Inflammatory macrophage treated with lipopolysaccharide for 4 hours (primary cell): ENCODE measurements at regions not wholly inside any gene's neighbourhood (a gene's known extent, or its start where the extent isn't known, plus 50 kb on each side); places are given as distances from the start of the nearest gene placed in this dataset.
"Not testable (repeated sequence)": the region's sequence is repeated elsewhere in the genome, so short reads cannot be mapped to it uniquely, and the experiment has no call there.

Experiments used
- DNase-seq: peaks from one replicate; pipeline ENCODE4 v3.0.0-alpha.2; 2020

DNA sequence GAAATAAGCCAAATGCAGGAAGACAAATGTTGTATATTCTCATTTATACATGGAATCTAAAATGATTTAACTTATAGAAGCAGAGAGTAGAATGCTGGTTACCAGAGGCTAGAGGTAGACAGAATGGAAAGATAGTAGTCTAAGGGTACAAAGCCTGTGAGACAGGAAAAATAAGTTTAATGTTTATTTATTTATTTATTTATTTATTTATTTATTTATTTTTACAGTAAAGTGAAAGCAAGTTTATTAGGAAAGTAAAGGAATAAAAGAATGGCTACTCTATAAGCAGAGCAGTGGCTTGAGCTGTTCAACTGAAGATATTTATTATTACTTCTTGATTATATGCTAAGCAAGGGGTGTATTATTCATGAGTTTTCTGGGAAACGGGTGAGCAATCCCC lies 203.2 kb downstream of the LAS1L start:
- no peak for DNase-seq

DNA sequence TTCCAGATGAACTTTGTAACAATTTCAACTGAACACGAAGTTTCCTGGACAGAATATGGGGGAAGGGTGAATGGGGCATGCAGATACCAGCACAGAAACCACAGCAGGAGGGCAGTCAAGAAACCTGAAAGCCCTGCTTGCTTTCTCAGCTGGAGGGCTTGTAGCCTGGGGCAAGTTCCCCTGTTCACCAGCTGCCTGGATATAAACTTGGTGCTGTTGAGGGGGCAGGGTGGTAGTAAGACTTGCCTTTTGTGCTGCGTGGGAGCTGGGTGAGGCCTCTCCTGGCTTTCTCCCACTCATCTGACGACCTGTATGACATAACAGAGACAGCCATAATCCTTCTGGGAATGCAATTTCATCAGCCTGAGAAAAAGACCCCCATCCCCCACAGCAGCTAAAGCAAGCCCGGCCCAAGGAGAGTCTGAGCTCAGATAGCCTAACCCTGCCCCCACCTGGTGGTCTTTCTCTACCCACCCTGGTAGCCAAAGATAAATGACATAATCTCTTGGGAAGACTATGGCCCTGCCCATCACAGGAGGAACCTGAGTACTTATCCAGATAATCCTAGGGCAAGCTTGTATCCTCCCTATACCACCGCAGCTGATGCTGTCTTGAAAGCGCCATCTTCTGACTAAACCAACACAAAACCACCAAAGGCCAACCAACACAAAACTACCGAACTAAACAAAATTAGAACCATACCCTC lies 234.3 kb downstream of the LAS1L start:
- DNase-seq: no peak

DNA sequence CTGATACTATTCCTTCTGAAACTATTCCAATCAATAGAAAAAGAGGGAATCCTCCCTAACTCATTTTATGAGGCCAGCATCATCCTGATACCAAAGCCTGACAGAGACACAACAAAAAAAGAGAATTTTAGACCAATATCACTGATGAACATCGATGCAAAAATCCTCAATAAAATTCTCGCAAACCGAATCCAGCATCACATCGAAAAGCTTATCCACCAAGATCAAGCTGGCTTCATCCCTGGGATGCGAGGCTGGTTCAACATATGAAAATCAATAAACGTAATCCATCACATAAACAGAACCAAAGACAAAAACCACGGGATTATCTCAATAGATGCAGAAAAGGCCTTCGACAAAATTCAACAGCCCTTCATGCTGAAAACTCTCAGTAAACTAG lies 251.7 kb downstream of the LAS1L start:
- DNase-seq: not testable (repeated sequence)

DNA sequence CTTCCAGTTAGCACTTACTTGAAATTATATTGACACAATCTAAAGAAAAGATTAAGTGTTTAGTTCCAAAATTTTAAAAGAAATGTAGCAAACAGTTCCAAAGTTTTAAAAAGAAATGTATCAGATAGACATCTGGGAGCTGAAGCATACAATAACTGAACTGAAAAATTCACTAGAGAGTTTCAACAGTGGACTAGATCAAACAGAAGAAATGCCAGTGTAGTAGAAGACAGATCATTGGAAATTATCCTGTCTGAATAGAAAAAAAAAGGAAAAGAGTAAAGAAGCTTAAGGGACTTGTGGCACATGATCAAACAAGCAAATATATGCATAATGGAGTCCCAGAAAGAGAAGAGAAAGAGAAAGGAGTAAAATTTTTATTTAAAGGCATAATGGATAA lies 261.4 kb downstream of the LAS1L start:
- no peak for DNase-seq

DNA sequence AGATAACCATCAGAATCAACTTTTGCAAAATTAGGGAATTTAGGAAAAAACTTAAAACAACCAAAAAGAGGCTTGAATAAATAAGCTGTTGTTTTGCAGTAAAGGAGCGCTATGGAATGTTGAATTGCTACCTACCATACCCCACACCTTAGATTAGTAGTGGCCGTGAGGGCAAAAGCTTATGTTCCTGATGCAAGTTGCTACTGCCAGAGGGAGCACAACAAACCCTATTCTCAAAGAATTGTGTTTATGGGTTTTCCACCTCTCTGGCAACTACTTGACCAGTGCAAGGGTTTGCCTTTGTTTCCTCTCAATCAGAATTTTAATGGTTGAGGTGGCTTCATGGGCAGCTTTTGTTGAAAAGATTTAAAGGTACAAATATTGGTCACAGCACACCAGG lies 268.1 kb downstream of the LAS1L start:
- DNase-seq: no peak

DNA sequence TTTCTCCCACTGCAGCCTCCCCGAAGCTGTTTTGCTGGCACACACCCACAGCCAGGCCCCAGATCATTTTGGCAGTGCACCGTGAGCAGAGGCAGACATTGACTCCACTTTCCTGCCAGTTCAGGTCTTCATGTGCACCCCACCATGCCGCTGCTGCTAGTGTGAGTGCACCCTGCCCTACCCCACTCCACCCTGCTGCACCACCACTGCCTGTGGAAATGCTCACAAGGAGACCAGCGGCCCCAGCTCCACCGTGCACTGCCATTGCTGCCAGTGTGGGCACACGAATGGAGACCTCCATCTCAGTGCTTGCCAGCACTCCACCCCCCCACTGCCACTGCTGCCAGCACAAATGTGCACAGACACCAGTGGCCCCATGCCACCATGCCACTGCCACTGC lies 277.6 kb upstream of the ZC4H2 start:
- DNase-seq: no peak

DNA sequence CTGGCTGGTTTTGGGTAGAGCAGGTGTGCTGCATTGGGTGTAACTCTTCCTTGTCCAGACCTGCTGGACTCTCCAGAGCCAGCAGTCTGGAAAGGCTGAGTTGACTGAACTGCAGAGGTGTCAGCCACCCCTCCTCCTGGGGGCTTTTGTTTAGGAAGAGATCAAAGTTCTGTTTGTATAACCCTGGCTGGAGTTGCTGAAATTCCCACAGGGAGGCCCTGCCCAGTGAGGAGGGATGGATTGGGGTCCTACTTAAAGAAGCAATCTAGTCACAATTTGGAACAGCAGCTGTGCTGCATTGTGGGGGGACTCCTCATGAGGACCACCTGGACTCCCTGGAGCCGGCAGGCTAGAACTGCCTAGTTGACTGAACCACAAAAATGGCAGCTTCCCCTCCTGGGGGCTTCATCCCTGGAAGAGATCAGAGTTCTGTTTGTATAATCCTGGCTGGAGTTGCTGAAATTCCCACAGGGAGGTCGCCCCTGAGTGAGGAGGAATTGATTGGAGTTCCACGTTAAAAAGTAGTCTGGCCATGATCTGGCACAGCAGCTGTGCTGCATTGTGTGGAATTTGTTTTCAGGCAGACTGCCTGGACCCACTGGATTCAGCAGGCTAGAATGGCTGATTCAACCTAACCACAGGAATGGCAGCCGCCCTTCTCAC lies 264.9 kb upstream of the ZC4H2 start:
- DNase-seq: no peak

DNA sequence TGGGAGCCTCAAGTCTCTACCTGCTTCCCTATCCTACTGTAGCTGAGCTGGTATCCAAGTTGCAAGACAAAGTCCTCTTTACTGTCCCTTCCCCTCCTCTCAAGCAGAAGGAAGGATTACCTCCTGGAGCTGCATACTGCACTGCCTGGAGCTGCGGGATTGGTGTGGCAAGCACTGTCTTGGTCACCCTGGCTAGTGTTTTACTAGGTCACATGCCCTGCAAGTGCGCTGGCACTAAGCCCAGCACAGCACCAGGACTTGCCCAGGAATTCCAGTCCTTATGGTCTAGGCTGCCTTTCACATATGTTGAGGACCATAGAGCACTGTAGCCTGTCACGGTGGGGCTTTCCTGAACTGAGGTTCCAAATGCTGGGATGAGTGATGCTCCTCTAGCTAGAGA lies 227.3 kb upstream of the ZC4H2 start:
- no peak for DNase-seq

DNA sequence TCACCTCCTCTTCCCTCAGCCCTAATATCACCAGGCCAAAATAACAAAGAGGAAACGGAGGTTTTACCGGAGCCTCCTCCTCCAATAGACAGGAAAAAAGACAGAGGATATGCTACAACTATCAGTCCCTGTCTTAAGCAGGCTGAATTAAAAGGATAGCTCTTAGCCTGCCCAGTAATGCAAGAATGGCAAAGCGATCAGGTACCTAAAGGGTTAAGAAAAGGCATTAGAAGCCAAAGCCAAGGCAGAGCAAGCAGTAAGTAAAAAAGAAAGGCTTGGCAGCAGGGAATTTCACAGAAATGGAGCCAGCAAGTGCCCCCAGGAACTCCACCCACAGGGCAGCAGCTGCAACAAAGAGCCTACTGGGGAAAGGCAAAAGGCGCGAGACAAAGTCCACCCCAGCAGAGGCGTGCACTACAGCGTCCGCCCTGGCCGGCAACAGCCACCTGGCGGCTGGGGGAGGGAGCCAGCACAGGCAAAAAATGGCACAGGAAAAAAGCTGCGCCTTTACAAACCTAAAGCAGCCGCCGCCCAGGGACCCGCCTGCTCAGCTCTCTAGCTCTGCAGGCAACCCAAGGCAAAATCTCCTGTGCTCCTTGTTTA lies 220.6 kb upstream of the ZC4H2 start:
- no peak for DNase-seq

DNA sequence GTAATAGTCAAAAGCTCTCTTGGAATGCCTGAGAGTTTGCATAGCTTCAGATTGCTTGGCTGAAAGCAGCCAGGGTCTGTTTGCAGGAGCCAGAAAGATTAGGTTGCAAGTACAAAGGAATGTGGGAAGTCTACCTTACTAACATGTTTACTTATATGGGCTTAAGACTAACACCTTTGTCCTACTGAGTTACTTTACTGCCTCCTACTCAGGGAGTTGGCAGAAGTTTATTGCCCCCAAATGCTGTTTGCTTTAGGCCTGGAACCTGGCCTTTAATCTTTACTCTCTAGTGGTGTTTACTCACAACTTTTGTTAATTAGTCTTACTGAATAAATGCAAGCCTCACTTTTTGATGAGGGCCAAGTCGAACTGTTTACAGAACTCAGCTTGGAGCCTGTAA lies 219.4 kb upstream of the ZC4H2 start:
- DNase-seq: no peak

DNA sequence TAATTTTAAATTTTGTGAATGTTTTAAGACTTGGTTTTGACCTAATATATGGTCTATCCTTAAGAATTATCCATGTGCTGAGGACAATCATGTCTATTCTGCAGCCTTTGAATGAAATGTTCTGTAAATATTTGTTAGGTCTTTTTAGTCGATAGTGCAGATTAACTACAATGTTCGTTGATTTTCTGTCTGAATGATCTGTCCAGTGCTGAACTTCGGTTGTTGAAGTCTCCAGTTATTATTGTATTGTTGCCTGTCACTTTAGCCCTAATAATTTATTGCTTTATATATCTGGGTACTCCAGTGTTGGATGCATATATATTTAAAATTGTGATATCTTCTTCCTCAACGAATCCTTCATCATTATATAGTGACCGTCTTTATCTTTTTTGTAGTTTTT lies 218.3 kb upstream of the ZC4H2 start:
- no peak for DNase-seq

DNA sequence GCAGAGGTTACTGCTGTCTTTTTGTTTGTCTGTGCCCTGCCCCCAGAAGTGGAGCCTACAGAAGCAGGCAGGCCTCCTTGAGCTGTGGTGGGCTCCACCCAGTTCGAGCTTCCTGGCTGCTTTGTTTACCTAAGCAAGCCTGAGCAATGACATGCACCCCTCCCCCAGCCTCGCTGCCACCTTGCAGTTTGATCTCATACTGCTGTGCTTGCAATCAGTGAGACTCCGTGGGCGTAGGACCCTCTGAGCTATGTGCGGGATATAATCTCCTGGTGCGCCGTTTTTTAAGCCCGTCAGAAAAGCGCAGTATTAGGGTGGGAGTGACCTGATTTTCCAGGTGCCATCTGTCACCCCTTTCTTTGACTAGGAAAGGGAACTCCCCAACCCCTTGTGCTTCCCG lies 187.1 kb upstream of the ZC4H2 start:
- DNase-seq: not testable (repeated sequence)

DNA sequence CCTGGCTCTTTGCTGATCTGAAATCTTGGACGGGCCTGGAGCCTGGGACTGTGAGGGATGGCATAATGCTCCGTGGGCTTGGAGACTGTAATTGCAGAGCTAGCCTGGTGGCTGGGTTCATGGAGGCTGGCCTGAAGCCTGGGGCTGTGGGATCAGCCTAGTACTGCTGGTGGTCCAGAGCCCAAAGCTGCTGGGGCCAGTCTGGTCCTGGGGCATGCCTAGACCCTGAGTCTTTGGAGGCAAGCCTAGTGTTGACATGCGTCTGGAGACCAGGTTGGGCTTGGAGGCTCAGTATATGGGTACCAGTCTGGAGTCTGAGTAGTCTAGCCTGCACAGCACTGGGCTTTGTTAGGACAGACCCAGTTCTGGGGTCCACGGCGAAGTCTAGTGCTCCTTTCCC lies 172.0 kb upstream of the ZC4H2 start:
- DNase-seq: no peak

DNA sequence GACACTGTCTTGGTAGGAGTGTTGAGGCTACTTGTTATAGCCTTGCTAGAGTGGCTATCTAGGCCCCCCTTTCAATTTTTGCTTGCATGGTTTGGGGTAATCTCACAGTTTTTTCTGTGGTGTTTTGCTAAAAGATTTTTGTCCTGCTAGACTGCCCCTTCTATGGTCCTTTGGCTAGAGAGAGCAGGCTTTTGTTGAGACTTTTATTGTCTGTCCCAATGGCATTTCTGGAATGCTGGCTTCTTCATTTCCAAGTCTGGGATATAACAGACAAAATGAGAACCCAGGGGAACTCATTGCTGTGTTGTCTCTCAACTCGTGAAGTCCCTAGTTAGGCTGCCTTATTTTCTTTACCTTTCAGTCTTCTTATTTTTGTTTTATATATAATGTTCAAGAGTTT lies 160.2 kb upstream of the ZC4H2 start:
- DNase-seq: no peak

DNA sequence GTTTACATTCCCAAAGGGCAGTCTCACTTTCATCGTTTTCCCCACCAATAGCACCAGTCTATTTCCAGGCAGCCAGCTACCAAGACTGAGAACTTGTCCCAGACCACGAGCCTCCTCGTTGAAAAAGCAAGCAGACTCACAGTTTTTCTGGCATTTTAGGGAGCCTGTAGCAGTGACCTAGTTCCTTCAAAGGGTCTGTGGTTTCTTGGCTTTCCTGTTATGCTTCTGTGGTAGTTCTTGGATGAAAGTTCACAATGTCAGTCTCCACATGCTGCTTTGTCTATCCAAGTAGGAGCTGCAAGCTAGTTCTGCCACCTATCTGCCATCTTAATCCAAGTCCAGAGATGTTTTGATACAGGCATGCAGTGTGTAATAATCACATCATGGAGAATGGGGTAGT lies 151.6 kb upstream of the ZC4H2 start:
- no peak for DNase-seq

DNA sequence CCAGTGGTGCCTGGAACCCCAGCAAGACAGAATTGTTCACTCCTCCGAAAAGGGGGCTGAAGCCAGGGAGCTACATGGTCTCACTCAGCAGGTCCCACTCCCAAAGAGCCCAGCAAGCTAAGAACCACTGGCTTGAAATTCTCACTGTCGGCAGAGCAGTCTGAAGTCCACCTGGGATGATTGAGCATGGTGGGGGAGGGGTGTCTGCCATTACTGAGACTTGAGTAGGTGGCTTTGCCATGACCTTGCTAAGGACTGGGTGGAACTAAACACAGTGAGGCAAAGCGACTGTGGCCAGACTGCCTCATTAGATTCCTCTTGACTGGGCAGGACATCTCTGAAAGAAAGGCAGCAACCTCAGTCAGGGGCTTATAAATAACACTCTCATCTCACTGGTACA lies 122.6 kb upstream of the ZC4H2 start:
- DNase-seq: no peak

DNA sequence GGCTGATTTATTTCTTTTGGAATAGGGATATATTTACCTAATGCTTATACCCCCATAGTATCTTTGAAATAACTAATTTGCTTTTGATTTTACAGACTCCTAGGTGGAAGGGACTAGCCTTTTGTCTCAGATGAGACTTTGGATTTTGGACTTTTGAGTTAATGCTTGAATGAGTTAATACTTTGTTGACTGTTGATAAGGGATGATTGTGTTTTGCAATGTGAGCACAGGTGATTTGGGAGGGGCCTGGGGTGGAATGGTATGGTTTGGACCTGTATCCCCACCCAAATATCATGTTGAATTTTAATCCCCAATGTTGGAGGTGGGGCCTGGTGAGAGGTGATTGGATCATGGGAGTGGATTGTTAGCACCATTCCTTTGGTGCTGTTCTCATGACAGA lies 117.4 kb upstream of the ZC4H2 start:
- DNase-seq: no peak

DNA sequence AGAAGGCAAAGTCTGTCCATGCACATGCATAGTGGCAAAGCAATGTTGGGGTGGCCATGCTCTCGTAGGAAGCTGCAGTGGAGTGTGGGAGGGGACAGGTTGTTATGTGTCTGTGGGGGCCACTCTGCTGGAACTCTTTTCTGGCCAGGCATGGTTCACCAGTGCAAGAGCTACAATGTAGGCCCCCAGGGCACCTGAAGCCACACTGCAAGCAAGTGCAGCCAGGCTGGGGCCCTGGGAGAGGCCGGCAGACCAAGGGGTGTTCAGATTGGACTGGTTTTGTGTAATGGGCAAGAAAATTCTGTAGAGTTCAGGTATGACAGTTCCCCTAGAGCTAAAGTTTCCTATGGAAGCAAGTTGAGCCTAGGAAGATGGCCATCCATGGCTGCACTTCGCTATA lies 97.0 kb upstream of the ZC4H2 start:
- no peak for DNase-seq

DNA sequence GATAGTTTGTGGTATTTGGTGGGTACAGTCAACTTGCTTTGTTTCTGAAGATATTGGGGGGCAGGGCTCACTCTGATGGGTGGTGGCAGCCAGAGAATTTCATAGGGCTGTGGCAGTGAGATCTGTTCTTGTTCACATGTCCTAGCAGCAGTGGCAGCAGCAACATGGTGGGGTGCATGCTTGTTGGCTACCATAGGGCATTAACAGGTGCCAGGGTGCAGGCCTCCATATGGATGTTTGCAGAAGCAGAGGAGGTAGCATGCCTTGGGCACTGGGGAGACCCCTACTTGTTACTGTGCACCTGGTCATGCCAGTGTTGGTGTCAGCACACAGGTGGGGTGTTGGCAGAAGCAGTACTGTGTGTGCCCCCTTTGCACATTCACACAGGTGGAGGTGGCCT lies 96.3 kb upstream of the ZC4H2 start:
- no peak for DNase-seq

DNA sequence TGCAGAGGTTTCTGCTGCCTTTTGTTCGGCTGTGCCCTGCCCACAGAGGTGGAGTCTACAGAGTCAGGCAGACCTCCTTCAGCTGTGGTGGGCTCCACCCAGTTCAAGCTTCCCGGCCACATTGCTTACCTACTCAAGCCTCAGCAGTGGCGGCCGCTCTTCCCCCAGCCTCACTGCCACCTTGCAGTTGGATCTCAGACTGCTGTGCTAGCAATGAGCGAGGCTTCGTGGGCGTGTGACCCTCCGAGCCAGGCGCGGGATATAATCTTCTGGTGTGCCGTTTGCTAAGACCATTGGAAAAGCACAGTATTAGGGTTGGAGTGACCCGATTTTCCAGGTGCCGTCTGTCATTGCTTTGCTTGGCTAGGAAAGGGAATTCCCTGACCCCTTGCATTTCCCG lies 82.4 kb upstream of the ZC4H2 start:
- DNase-seq: not testable (repeated sequence)

DNA sequence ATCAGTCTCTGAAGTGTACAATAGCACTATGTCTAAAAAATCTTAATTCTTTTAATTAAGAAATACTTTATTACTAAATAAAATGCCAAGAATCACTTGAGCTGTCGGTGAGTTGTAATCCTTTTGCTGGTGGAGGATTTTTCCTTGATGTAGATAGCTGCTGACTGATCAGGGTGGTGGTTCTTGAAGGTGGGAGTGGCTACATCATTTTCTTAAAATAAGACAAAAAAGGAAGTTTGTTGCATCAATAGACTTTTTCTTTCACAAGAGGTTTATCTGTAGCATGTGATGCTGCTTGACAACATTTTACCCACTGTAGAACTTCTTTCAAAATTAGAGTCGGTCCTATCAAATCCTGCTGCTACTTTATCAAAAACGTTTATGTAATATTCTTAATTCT lies 68.8 kb upstream of the ZC4H2 start:
- DNase-seq: peak; percentile 24

DNA sequence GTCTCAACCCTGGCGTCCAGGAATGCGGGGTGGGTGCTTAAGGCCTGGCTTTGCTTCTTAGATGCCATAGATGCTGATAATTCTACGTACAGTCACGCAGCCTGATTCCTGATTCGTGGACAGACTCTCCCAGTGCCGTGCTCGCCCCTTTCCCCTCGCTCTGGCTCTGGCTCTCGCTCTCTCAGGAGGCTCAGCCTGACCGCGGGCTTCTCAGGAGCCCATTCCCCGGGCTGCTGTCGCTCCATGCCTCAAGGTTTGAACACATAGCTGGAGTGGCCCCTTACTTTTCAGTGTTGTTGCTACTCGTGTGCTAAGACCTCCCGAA lies 59.2 kb upstream of the ZC4H2 start:
- DNase-seq: no peak

DNA sequence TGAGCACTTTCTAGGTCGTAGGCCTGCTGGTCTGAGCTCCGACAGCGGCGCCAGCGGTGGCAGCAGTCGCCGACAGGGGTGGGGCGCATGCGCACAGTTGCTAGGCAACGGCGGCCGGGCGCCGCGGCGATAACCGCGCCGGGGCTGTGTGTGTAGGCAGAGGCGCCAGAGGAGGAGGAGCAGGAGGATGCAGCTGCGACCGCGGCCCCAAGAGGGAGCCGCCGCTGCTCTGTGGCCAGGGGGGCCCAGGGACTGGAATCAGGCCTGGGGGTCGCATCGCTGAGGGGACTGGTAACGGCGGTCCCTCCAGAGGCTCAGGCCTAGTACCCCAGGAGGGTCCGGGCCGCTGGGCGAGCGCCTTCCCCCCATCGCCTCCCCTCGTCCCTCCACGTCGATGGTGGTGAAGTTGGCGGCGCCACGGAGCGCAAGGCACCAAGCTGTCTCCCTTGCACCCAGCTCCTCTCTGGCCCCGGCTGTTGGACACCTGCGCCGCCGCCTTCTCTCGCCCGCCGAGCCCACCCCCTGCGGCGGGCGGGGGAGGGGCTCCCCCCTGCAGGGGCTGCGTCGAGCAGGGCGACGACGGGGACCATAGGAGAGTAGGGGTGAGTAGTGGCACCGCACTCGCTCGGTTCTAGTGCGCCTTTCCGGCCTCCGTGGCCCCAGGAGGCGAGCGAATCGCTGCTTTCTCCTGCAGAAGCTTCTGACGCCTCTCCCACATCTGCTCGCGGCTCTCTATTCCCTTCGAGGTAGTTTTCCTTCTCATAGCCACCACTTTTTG lies 58.6 kb upstream of the ZC4H2 start, which contains the start of gene ZC3H12B:
Gene ZC3H12B, plus strand, starts transcription at position 159 of the 778 bp plus-strand sequence.
- DNase-seq: peak; percentile 51

DNA sequence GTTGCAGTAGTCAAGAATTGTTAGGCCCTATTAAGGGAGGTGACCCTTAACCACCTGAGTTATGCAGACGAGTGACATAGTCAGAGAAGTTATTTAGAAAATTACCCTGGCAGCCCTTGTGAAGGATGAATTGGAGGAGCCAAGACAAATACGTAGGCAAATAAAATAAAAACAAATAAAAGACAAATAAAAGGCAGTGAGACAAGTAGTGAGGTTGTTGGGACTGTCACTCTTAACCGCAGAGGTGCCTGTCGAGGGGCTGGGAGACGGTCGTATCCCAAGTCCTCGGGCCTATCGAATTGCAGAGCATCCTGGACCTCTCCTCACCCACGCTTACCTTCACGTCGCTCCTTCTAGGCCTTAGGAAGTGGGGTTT lies 58.0 kb upstream of the ZC4H2 start:
- DNase-seq: no peak
